Esophagus squamous epithelium (tissue), 5 donors: ENCODE measurements at regions not wholly inside any gene's neighbourhood (a gene's known extent, or its start where the extent isn't known, plus 50 kb on each side); places are given as distances from the start of the nearest gene placed in this dataset.

Experiments used
- DNase-seq: peaks from one replicate; lab custom pipeline; 2025; lab: John Stamatoyannopoulos, UW
- H3K27ac ChIP-seq, 4 donors: fragments of 200-600 bp; sonication (generic); one replicate each; pipeline ENCODE4 v1.5.1; 2016 to 2019; ENCODE audit warnings: mild to moderate bottlenecking in 1 of 4
- H3K27me3 ChIP-seq, 4 donors: fragments of 200-600 bp; sonication (generic); 1 replicate in 3 of 4; 2 replicates in 1 of 4; pipeline versions ENCODE4 v1.5.1 to v1.6.0; 2017 to 2021; ENCODE audit warnings: antibody characterized with exemption in 1 of 4
- H3K36me3 ChIP-seq, 3 donors: fragments of 200-600 bp; sonication (generic); one replicate each; pipeline ENCODE4 v1.5.1; 2016 to 2019
- H3K4me1 ChIP-seq, 3 donors: fragments of 200-600 bp; sonication (generic); one replicate each; pipeline ENCODE4 v1.5.1; 2017 to 2019
- H3K4me3 ChIP-seq, 4 donors: fragments of 200-600 bp; sonication (generic); 1 replicate in 3 of 4; 2 replicates in 1 of 4; pipeline ENCODE4 v1.5.1; 2016 to 2019; ENCODE audit warnings: mild to moderate bottlenecking in 2 of 4, moderate library complexity in 1 of 4
- H3K9me3 ChIP-seq, 3 donors: fragments of 200-600 bp; sonication (generic); one replicate each; pipeline ENCODE4 v1.5.1; 2016 to 2019
- POLR2A ChIP-seq, 4 donors: fragments of 450-650 bp; IDR thresholded peaks; one replicate each; pipeline ENCODE4 v1.6.1; 2017; ENCODE audit warnings: antibody characterized with exemption in 4 of 4, mild to moderate bottlenecking in 4 of 4, moderate library complexity in 3 of 4
- WGBS, 2 donors: methylation state at CpG; one replicate each; pipeline ENCODE4 v1.1.5; 2018; 5-methylcytosine and 5-hydroxymethylcytosine counted together
- intact Hi-C: fragments of 100-400 bp; cut with DNase I; formaldehyde crosslinking; loops from one replicate; pipeline ENCODE4 v1.15.0; 2022
- TF ChIP-seq, protein P1 (sequence below), 6 experiments: fragments of 450-650 bp in 4 of 6; fragments of 200-600 bp in 2 of 6; sonication (generic) in 2 of 6; IDR thresholded peaks; one replicate each; pipeline ENCODE4 v1.5.1; 2016 to 2019; ENCODE audit warnings: antibody characterized with exemption in 6 of 6, mild to moderate bottlenecking in 4 of 6, moderate library complexity in 4 of 6
- donor health status: DM: yes; HTN: yes; CAD: no.

DNA sequence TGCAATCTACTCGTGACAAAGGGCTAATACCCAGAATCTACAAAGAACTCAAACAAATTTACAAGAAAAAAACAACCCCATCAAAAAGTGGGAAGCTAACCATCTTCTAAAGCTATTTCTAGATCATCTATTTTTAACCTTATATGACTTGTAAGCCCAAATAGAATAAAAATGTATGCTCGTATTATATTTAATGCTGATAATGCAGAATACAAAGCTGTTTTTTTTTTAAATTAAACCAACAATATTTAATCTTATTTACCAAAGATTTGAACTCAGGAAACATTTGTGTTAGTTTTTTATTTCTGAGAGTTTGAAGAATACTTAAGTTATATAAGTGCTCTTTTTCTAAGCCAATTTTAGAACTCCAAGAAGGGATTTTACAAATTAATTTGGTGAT, 652.1 kb downstream of the LRRC70 start:
- Histone ChIP-seq H3K9me3 (no peaks in the 10 kb centered on the region), H3K4me3 (no peak overlapping the region), H3K4me1 (no peaks in the 10 kb centered on the region), H3K27ac (no peak overlapping the region), H3K36me3 (no peaks in the 10 kb centered on the region), H3K27me3 (no peaks in the 10 kb centered on the region)
- no peak for DNase-seq
- TF ChIP-seq, protein P1, sequence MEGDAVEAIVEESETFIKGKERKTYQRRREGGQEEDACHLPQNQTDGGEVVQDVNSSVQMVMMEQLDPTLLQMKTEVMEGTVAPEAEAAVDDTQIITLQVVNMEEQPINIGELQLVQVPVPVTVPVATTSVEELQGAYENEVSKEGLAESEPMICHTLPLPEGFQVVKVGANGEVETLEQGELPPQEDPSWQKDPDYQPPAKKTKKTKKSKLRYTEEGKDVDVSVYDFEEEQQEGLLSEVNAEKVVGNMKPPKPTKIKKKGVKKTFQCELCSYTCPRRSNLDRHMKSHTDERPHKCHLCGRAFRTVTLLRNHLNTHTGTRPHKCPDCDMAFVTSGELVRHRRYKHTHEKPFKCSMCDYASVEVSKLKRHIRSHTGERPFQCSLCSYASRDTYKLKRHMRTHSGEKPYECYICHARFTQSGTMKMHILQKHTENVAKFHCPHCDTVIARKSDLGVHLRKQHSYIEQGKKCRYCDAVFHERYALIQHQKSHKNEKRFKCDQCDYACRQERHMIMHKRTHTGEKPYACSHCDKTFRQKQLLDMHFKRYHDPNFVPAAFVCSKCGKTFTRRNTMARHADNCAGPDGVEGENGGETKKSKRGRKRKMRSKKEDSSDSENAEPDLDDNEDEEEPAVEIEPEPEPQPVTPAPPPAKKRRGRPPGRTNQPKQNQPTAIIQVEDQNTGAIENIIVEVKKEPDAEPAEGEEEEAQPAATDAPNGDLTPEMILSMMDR (IDR thresholded peaks at IDR 0.05), result no peak
- TF ChIP-seq POLR2A (IDR thresholded peaks at IDR 0.05), result no peak
- intact Hi-C loops, result no loop called here
- 60 to 72% methylated on average over 2 of the region's 2 CpGs for whole genome bisulfite sequencing, 2 donors

- no peaks in the 10 kb centered on the region for H3K4me1 ChIP-seq
- no peak for TF ChIP-seq POLR2A (IDR thresholded peaks at IDR 0.05)
- TF ChIP-seq, protein P1 (IDR thresholded peaks at IDR 0.05), result no peak
- intact Hi-C loops, result no loop called here
- no peak for DNase-seq
- no peak overlapping the region for H3K4me3 ChIP-seq
- no peak overlapping the region for H3K27ac ChIP-seq
- no peaks in the 10 kb centered on the region for H3K27me3 ChIP-seq
- 85 to 88% methylated on average over 2 of the region's 2 CpGs for WGBS, 2 donors
- H3K9me3 ChIP-seq, result no peaks in the 10 kb centered on the region
- no peaks in the 10 kb centered on the region for H3K36me3 ChIP-seq
Observed at GRCh38 chr5:63228154-63228553, 649.5 kb downstream of the LRRC70 start.

- intact Hi-C loops, result no loop called here
- H3K4me3 ChIP-seq, result no peak overlapping the region
- H3K36me3 ChIP-seq, result no peaks in the 10 kb centered on the region
- TF ChIP-seq, protein P1 (IDR thresholded peaks at IDR 0.05), result no peak
- no peak for TF ChIP-seq POLR2A (IDR thresholded peaks at IDR 0.05)
- H3K27ac ChIP-seq, result no peak overlapping the region
- H3K27me3 ChIP-seq, result no peaks in the 10 kb centered on the region
- 28 to 45% methylated on average over 1 of the region's 1 CpG for WGBS, 2 donors
- DNase-seq, result no peak
- H3K4me1 ChIP-seq, result no peaks in the 10 kb centered on the region
- H3K9me3 ChIP-seq, result no peaks in the 10 kb centered on the region
Observed at GRCh38 chr5:63220244-63220643, 641.6 kb downstream of the LRRC70 start.

DNA sequence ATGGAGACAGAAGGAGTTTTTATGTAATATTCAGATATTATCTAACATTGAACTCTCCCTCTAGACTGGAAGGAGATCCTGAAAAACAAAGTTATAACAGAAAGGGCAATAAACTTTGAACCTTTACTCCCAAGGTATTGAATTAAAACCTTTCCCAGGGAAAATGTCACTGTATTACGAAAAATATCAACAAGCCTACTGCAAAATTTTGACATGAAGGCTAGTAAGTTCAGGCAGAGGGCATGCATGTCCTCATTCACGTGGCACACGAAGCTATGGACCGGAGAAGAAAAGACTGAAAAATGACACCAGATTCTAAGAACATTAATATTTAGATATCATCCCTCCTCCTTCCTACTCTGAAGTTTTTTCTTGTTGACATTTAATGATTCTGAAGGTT, 638.8 kb downstream of the LRRC70 start:
- 55 to 71% methylated on average over 4 of the region's 4 CpGs for WGBS, 2 donors
- DNase-seq, result no peak
- no peaks in the 10 kb centered on the region for H3K9me3 ChIP-seq
- no peak overlapping the region for H3K4me3 ChIP-seq
- H3K27ac ChIP-seq, result no peak overlapping the region
- TF ChIP-seq POLR2A (IDR thresholded peaks at IDR 0.05), result no peak
- TF ChIP-seq, protein P1 (IDR thresholded peaks at IDR 0.05), result no peak
- H3K36me3 ChIP-seq, result no peaks in the 10 kb centered on the region
- intact Hi-C loops, result no loop called here
- H3K27me3 ChIP-seq, result no peaks in the 10 kb centered on the region
- H3K4me1 ChIP-seq, result no peaks in the 10 kb centered on the region

GRCh38 chr5:63213256-63213655, 634.6 kb downstream of the LRRC70 start:
- Histone ChIP-seq H3K9me3 (no peaks in the 10 kb centered on the region), H3K4me3 (no peak overlapping the region), H3K36me3 (no peaks in the 10 kb centered on the region), H3K27me3 (no peaks in the 10 kb centered on the region), H3K27ac (no peak overlapping the region), H3K4me1 (no peaks in the 10 kb centered on the region)
- no peak for TF ChIP-seq POLR2A (IDR thresholded peaks at IDR 0.05)
- TF ChIP-seq, protein P1 (IDR thresholded peaks at IDR 0.05), result no peak
- no peak for DNase-seq
- intact Hi-C loops, result no loop called here
- 60 to 68% methylated on average over 2 of the region's 2 CpGs for WGBS, 2 donors
